Stimulated activated CD8-positive, alpha-beta memory T cell treated with anti-CD3 and anti-CD28 coated beads, Interleukin-4, amount 100 ng/mL, for 1 hour (primary cell): ENCODE measurements at regions not wholly inside any gene's neighbourhood (a gene's known extent, or its start where the extent isn't known, plus 50 kb on each side); places are given as distances from the start of the nearest gene placed in this dataset.
"Not testable (repeated sequence)": the region's sequence is repeated elsewhere in the genome, so short reads cannot be mapped to it uniquely, and the experiment has no call there.

Experiments used
- DNase-seq, 2 donors: peaks; one replicate each; pipeline ENCODE4 v3.0.0-alpha.2; 2020; ENCODE audit warnings: low read depth in 2 of 2, low spot score in 1 of 2

- no peak for DNase-seq
Observed at GRCh38 chr13:30071969-30072817, 221.8 kb upstream of the UBL3 start.

GRCh38 chr13:30065181-30065580, 214.8 kb upstream of the UBL3 start:
- no peak for DNase-seq

GRCh38 chr13:30063892-30064291, 213.5 kb upstream of the UBL3 start:
- no peak for DNase-seq

GRCh38 chr13:30061217-30061616, 210.8 kb upstream of the UBL3 start:
- DNase-seq: no peak

GRCh38 chr13:30058429-30058828, 208.0 kb upstream of the UBL3 start:
- DNase-seq: no peak

- not testable (repeated sequence) for DNase-seq
Observed at GRCh38 chr13:30054546-30054945, 204.1 kb upstream of the UBL3 start.

- DNase-seq: no peak
Observed at GRCh38 chr13:30053939-30054338, 203.5 kb upstream of the UBL3 start.

- DNase-seq: no peak
Observed at GRCh38 chr13:30052120-30052519, 201.7 kb upstream of the UBL3 start.

GRCh38 chr13:30051531-30052060, 201.2 kb upstream of the UBL3 start:
- DNase-seq: no peak

GRCh38 chr13:30049692-30050091, 199.3 kb upstream of the UBL3 start:
- DNase-seq: no peak

GRCh38 chr13:30047154-30047874, 196.9 kb upstream of the UBL3 start:
- DNase-seq: no peak

- DNase-seq: no peak
Observed at GRCh38 chr13:30045916-30046704, 195.7 kb upstream of the UBL3 start.

GRCh38 chr13:30044932-30045331, 194.5 kb upstream of the UBL3 start:
- no peak for DNase-seq

GRCh38 chr13:30043631-30043925, 193.2 kb upstream of the UBL3 start:
- DNase-seq: no peak

GRCh38 chr13:30042891-30043630, 192.6 kb upstream of the UBL3 start:
- DNase-seq: no peak

GRCh38 chr13:30042272-30042671, 191.9 kb upstream of the UBL3 start:
- no peak for DNase-seq

GRCh38 chr13:30039511-30039911, 189.1 kb upstream of the UBL3 start:
- DNase-seq: no peak

GRCh38 chr13:30038884-30039283, 188.5 kb upstream of the UBL3 start:
- DNase-seq: no peak

- no peak for DNase-seq
Observed at GRCh38 chr13:30037766-30038165, 187.3 kb upstream of the UBL3 start.

- no peak for DNase-seq
Observed at GRCh38 chr13:30037306-30037705, 186.9 kb upstream of the UBL3 start.

- DNase-seq: no peak
Observed at GRCh38 chr13:30034458-30034795, 184.0 kb upstream of the UBL3 start.
